ENCODE measurements at regions not wholly inside any gene's neighbourhood (a gene's known extent, or its start where the extent isn't known, plus 50 kb on each side); places are given as distances from the start of the nearest gene placed in this dataset.

- TF ChIP-seq CTCF (IDR thresholded peaks at IDR 0.05; ENCODE audit: control extremely low read depth, extremely low read depth, low read depth, missing control alignments): no peak
- POLR2A ChIA-PET: no interaction called here
- DNase-seq (ENCODE audit: extremely low spot score): no peak
- CTCF ChIA-PET: interaction anchor here (0.8 to 1.5 kb wide), 2 partner anchors 13 to 18 kb away, joined by 3 to 4 read pairs; no protein-coding TSS in a partner anchor
Observed at GRCh38 chr13:106133025-106133424, 402.4 kb downstream of the EFNB2 start.

- POLR2A ChIA-PET: no interaction called here
- TF ChIP-seq CTCF (IDR thresholded peaks at IDR 0.05; ENCODE audit: control extremely low read depth, extremely low read depth, low read depth, missing control alignments): no peak
- CTCF ChIA-PET: interaction anchor here (0.8 to 1.5 kb wide), 3 partner anchors 9 to 19 kb away, joined by 3 to 4 read pairs (median 3); no protein-coding TSS in a partner anchor
- DNase-seq (ENCODE audit: extremely low spot score): no peak
Observed at GRCh38 chr13:106132216-106132615, 403.2 kb downstream of the EFNB2 start.

GRCh38 chr13:106129993-106130392 lies 405.5 kb downstream of the EFNB2 start:
- ChIA-PET CTCF (no interaction called here), POLR2A (no interaction called here)
- TF ChIP-seq CTCF (IDR thresholded peaks at IDR 0.05; ENCODE audit: control extremely low read depth, extremely low read depth, low read depth, missing control alignments): no peak
- no peak for DNase-seq (ENCODE audit: extremely low spot score)

- CTCF ChIA-PET: no interaction called here
- no peak for DNase-seq (ENCODE audit: extremely low spot score)
- no peak for TF ChIP-seq CTCF (IDR thresholded peaks at IDR 0.05; ENCODE audit: control extremely low read depth, extremely low read depth, low read depth, missing control alignments)
- POLR2A ChIA-PET: no interaction called here
Observed at GRCh38 chr13:106129273-106129672, 406.2 kb downstream of the EFNB2 start.

GRCh38 chr13:106122234-106122633 lies 413.2 kb downstream of the EFNB2 start:
- ChIA-PET CTCF (no interaction called here), POLR2A (no interaction called here)
- TF ChIP-seq CTCF (IDR thresholded peaks at IDR 0.05; ENCODE audit: control extremely low read depth, extremely low read depth, low read depth, missing control alignments): no peak
- DNase-seq (ENCODE audit: extremely low spot score): no peak

GRCh38 chr13:106121173-106121754 lies 414.2 kb downstream of the EFNB2 start:
- DNase-seq (ENCODE audit: extremely low spot score): no peak
- ChIA-PET POLR2A (no interaction called here), CTCF (no interaction called here)
- TF ChIP-seq CTCF (IDR thresholded peaks at IDR 0.05; ENCODE audit: control extremely low read depth, extremely low read depth, low read depth, missing control alignments): no peak

GRCh38 chr13:106118996-106119395 lies 416.5 kb downstream of the EFNB2 start:
- no peak for TF ChIP-seq CTCF (IDR thresholded peaks at IDR 0.05; ENCODE audit: control extremely low read depth, extremely low read depth, low read depth, missing control alignments)
- ChIA-PET CTCF (no interaction called here), POLR2A (no interaction called here)
- no peak for DNase-seq (ENCODE audit: extremely low spot score)
